K562 (cell line): ENCODE measurements at regions not wholly inside any gene's neighbourhood (a gene's known extent, or its start where the extent isn't known, plus 50 kb on each side); places are given as distances from the start of the nearest gene placed in this dataset.

Source experiments
- ATAC-seq: fragments of 200-7000 bp; cut with Tn5 transposase; 3 replicates; pipeline ENCODE4 v1.9.1; 2020; ENCODE audit warnings: moderate library complexity
- BruUV-seq: library from RNA; stranded (reverse); fragments of 400-500 nt; replicated peaks from 2 replicates; lab custom pipeline; 2021; lab: Mats Ljungman, UMichigan
- CTCF ChIA-PET: fragments of 300-600 bp; formaldehyde crosslinking; extraction: SDS; loops from one replicate; lab custom pipeline; 2021; ENCODE audit warnings: low intra/inter-chr PET ratio; lab: Yijun Ruan, JAX
- POLR2A ChIA-PET: fragments of 300-600, 350-650 bp; sonication (Branson Sonifier 250); formaldehyde crosslinking; extraction: SDS; loops from one replicate; lab custom pipeline; 2021; ENCODE audit warnings: antibody characterized with exemption, inconsistent platforms; lab: Yijun Ruan, JAX
- DNase-seq, 4 experiments: peaks; one replicate each; pipeline versions ENCODE4 v3.0.0 to v3.0.0-alpha.2; 2011 to 2018; ENCODE audit warnings: low spot score in 3 of 4, mixed read lengths in 3 of 4; ENCODE audit errors: extremely low read depth in 1 of 4
- FAIRE-seq: peaks from 2 replicates; lab custom pipeline; 2011; peaks lifted over from hg19 to GRCh38; lab: Jason Lieb, UNC
- H2AFZ ChIP-seq: 2 replicates; pipeline ENCODE4 v1.6.0; 2011; ENCODE audit warnings: low read depth, low read length, control low read depth, inconsistent platforms
- H3K27ac ChIP-seq: fragments of 200-600 bp; 3 replicates; pipeline ENCODE4 v1.8.0; 2011; ENCODE audit warnings: low read depth, mild to moderate bottlenecking, control low read depth, inconsistent platforms, low read length, moderate library complexity, mixed read lengths; ENCODE audit errors: extremely low read depth
- H3K27me3 ChIP-seq, 2 experiments: fragments of 300-600 bp in 1 of 2; 2 replicates in 1 of 2; 3 replicates in 1 of 2; pipeline versions ENCODE4 v1.6.0 to v1.8.0; 2011; ENCODE audit warnings: inconsistent platforms in 2 of 2, low read length in 2 of 2, mild to moderate bottlenecking in 1 of 2, mixed read lengths in 1 of 2, moderate library complexity in 1 of 2; ENCODE audit not compliant: control insufficient read depth in 2 of 2, insufficient read depth in 2 of 2
- H3K36me3 ChIP-seq: fragments of 300-600 bp; 3 replicates; pipeline ENCODE4 v1.8.0; 2011; ENCODE audit warnings: mild to moderate bottlenecking, low read length, inconsistent platforms; ENCODE audit not compliant: control insufficient read depth, insufficient read depth
- H3K4me1 ChIP-seq, 2 experiments: fragments of 200-600 bp in 1 of 2; replicated peaks in 1 of 2; 2 replicates in 1 of 2; 3 replicates in 1 of 2; pipeline versions ENCODE4 v1.5.1 to v1.8.0; 2011; ENCODE audit warnings: inconsistent platforms in 2 of 2, low read length in 2 of 2, mild to moderate bottlenecking in 1 of 2, mixed read lengths in 1 of 2, moderate library complexity in 1 of 2; ENCODE audit not compliant: control insufficient read depth in 2 of 2, insufficient read depth in 2 of 2
- H3K4me2 ChIP-seq: 2 replicates; pipeline ENCODE4 v1.6.1; 2011; ENCODE audit warnings: low read length, control low read depth, inconsistent platforms, mixed read lengths; ENCODE audit not compliant: insufficient read depth
- H3K4me3 ChIP-seq: fragments of 200-600 bp; sonication (generic), shearing (Covaris generic); 2 replicates; pipeline ENCODE4 v1.5.1; 2016; ENCODE audit warnings: control low read depth, inconsistent platforms
- H3K79me2 ChIP-seq: fragments of 200-600 bp; 3 replicates; pipeline ENCODE4 v1.8.0; 2011; ENCODE audit warnings: low read length, inconsistent platforms; ENCODE audit not compliant: control insufficient read depth, insufficient read depth
- H3K9ac ChIP-seq, 2 experiments: 2 replicates each; pipeline versions ENCODE4 v1.6.0 to v1.6.1; 2011; ENCODE audit warnings: low read depth in 2 of 2, low read length in 2 of 2, control low read depth in 1 of 2, inconsistent platforms in 1 of 2, mild to moderate bottlenecking in 1 of 2, mixed read lengths in 1 of 2; ENCODE audit not compliant: insufficient read depth in 1 of 2
- H3K9me1 ChIP-seq: one replicate; pipeline ENCODE4 v1.6.0; 2011; ENCODE audit warnings: inconsistent platforms, mild to moderate bottlenecking, low read length, moderate library complexity; ENCODE audit not compliant: control insufficient read depth, insufficient read depth
- H3K9me3 ChIP-seq: replicated peaks from 2 replicates; pipeline ENCODE4 v1.5.1; 2011; ENCODE audit warnings: low read depth, low read length, inconsistent platforms; ENCODE audit not compliant: control insufficient read depth, insufficient read depth
- H4K20me1 ChIP-seq: replicated peaks from 2 replicates; pipeline ENCODE4 v1.6.1; 2011; ENCODE audit warnings: low read length, inconsistent platforms, mixed read lengths; ENCODE audit not compliant: control insufficient read depth, insufficient read depth
- ERF ChIP-seq: fragments of 450-650 bp; formaldehyde crosslinking; IDR thresholded peaks from 2 replicates; pipeline ENCODE4 v1.4.0; 2020; ENCODE audit warnings: mild to moderate bottlenecking, mixed read lengths
- KLF6 ChIP-seq: fragments of 250-450 bp; sonication (Bioruptor Pico); IDR thresholded peaks from 2 replicates; pipeline ENCODE4 v1.4.0; 2020; ENCODE audit warnings: mild to moderate bottlenecking, moderate library complexity, borderline replicate concordance
- MBD2 ChIP-seq: sonication (generic); IDR thresholded peaks from 2 replicates; pipeline ENCODE4 v1.6.1; 2016; ENCODE audit warnings: low read depth, borderline replicate concordance
- SRSF7 ChIP-seq: fragments of 200-400 bp; formaldehyde crosslinking; optimal IDR thresholded peaks from 2 replicates; pipeline ENCODE3; 2017; ENCODE audit warnings: mild to moderate bottlenecking, low read depth, low read length
- TEAD2 ChIP-seq: fragments of 450-650 bp; IDR thresholded peaks from 2 replicates; pipeline ENCODE4 v1.6.1; 2016; ENCODE audit warnings: missing genetic modification characterization, control low read depth, missing compliant biosample characterization
- WGBS: fragments of 100-300 bp; shearing (Covaris generic); methylation state at CpG from one replicate; pipeline ENCODE4 v1.1.6; 2016; ENCODE audit warnings: low coverage, mixed read lengths; ENCODE audit not compliant: insufficient coverage; ENCODE audit errors: missing lambda C conversion rate; 5-methylcytosine and 5-hydroxymethylcytosine counted together
- in situ Hi-C: fragments of 300-500 bp; cut with MboI; formaldehyde crosslinking; loops from 4 replicates; pipeline ENCODE4 v1.15.0; 2018; ENCODE audit warnings: inconsistent platforms, mixed read lengths
- intact Hi-C: fragments of 100-400 bp; cut with micrococcal nuclease; formaldehyde crosslinking; loops from 2 replicates; pipeline ENCODE4 v1.14.2; 2022
- TF ChIP-seq, protein P1 (sequence below): fragments of 450-650 bp; formaldehyde crosslinking; IDR thresholded peaks from 2 replicates; pipeline ENCODE4 v1.4.0; 2020; ENCODE audit warnings: mild to moderate bottlenecking
- TF ChIP-seq, protein P2 (sequence below): fragments of 450-650 bp; IDR thresholded peaks from 2 replicates; pipeline ENCODE4 v1.6.1; 2017; ENCODE audit warnings: antibody characterized with exemption

DNA sequence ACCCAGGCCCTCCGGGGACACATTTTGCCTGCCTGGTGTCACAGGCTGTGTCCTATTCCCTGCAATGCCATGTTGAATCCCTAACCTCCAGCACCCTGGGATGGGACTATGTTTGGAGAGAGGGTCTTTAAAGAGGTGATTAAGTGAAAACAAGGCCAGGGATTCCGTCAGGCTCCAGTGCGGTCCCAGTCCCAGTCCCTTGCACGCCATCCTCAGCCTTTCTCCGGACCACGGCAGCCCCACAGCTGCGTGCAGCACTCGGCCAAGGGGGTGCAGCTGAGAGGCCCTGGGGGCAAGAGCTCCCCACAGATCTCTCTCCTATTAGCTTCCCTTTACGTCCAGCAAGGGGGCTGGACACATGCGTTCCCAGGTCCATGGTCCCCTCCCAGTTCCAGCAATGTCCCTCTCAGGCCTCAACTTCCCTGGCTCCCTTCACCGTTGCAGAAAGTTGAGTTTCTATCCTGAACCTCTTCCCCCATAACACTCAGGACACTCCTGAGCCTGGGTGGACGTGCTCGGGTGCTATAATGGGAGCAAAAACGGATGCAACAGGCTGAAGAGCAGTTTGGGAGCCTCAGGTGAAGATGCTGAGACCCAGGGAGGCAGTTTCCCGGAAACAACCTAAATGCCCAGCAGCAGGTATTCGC, 1422.7 kb downstream of the BRD1 start:
- H3K4me3 ChIP-seq, result no peak overlapping the region
- H4K20me1 ChIP-seq, result no peaks in the 10 kb centered on the region
- FAIRE-seq (no peak), ATAC-seq (no peak), DNase-seq (no peak)
- no peak overlapping the region for H3K9ac ChIP-seq
- no peak overlapping the region for H3K4me2 ChIP-seq
- no TSS peak for BruUV-seq
- intact Hi-C loops, result no loop called here
- TF ChIP-seq SRSF7, result no peak
- TF ChIP-seq, protein P1, sequence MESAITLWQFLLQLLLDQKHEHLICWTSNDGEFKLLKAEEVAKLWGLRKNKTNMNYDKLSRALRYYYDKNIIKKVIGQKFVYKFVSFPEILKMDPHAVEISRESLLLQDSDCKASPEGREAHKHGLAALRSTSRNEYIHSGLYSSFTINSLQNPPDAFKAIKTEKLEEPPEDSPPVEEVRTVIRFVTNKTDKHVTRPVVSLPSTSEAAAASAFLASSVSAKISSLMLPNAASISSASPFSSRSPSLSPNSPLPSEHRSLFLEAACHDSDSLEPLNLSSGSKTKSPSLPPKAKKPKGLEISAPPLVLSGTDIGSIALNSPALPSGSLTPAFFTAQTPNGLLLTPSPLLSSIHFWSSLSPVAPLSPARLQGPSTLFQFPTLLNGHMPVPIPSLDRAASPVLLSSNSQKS (CRISPR knock-in tag), result no peak
- no peak for TF ChIP-seq MBD2
- TF ChIP-seq TEAD2 (tag), result no peak
- no peak for TF ChIP-seq ERF (CRISPR knock-in tag)
- TF ChIP-seq KLF6 (CRISPR knock-in tag), result no peak
- TF ChIP-seq, protein P2, sequence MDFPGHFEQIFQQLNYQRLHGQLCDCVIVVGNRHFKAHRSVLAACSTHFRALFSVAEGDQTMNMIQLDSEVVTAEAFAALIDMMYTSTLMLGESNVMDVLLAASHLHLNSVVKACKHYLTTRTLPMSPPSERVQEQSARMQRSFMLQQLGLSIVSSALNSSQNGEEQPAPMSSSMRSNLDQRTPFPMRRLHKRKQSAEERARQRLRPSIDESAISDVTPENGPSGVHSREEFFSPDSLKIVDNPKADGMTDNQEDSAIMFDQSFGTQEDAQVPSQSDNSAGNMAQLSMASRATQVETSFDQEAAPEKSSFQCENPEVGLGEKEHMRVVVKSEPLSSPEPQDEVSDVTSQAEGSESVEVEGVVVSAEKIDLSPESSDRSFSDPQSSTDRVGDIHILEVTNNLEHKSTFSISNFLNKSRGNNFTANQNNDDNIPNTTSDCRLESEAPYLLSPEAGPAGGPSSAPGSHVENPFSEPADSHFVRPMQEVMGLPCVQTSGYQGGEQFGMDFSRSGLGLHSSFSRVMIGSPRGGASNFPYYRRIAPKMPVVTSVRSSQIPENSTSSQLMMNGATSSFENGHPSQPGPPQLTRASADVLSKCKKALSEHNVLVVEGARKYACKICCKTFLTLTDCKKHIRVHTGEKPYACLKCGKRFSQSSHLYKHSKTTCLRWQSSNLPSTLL, result no peak
- POLR2A ChIA-PET, result no interaction called here
- H3K9me1 ChIP-seq, result no peaks in the 10 kb centered on the region
- no peaks in the 10 kb centered on the region for H3K79me2 ChIP-seq
- CTCF ChIA-PET, result no interaction called here
- 0% methylated on average over 14 of the region's 16 CpGs for WGBS
- in situ Hi-C loops, result no loop called here
- no peak overlapping the region for H2AFZ ChIP-seq
- peaks cover 0 to 8% of the 10 kb centered on the region in 2 experiments; a peak in 1 of 5 replicates for H3K27me3 ChIP-seq
- H3K4me1 ChIP-seq, result no peaks in the 10 kb centered on the region
- no peak overlapping the region for H3K27ac ChIP-seq
- no peaks in the 10 kb centered on the region for H3K36me3 ChIP-seq
- H3K9me3 ChIP-seq, result no peaks in the 10 kb centered on the region
